Hematopoietic multipotent progenitor cell treated with erythropoietin and hydrocortisone succinate and interleukin-3 and kit ligand, for 4 days (in vitro differentiated cells): ENCODE measurements at regions not wholly inside any gene's neighbourhood (a gene's known extent, or its start where the extent isn't known, plus 50 kb on each side); places are given as distances from the start of the nearest gene placed in this dataset.

Source experiments
- DNase-seq: peaks from one replicate; pipeline ENCODE4 v3.0.0-alpha.2; 2015

DNA sequence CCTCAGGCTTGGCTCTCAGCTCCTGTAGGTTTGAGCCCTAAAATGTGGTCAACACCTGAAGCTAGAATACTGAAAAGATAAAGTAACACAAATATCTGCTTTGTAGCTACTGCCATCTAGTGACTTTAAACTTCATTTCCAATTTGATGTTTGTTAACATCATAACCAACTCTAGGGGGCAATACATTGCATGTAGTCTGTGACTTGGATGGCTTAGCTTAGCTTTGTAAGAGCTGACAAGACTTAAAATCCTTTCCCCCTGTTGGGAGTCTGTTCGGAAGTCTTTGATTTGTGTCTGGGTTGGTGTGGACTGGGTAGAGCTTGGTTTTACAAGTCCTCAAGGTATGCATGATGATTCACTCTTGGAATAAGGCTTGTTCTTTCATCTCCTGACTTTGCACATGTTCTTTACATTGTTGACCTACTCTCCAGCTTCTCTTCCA, 51.7 kb downstream of the SCN11A start:
- DNase-seq = peak; percentile 88

DNA sequence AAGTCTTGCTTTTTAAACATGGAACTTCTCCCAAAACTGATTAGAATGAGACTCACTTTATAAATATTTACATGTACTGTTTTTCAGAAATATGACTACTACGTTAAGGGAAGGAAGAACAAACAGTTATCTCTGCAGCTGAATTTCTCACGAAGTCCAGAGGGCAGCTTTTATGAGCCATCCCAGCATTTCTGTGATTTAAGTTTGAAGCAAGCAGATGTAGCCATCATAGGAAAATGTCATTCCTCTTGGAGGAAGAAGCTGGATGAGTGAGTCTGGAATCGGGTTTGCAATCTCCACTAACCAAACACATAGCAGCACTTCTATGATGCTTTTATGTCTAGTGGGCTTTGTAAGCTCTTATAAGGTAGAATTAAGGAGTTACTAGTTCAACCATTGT, 53.7 kb downstream of the SCN11A start:
- DNase-seq = no peak

DNA sequence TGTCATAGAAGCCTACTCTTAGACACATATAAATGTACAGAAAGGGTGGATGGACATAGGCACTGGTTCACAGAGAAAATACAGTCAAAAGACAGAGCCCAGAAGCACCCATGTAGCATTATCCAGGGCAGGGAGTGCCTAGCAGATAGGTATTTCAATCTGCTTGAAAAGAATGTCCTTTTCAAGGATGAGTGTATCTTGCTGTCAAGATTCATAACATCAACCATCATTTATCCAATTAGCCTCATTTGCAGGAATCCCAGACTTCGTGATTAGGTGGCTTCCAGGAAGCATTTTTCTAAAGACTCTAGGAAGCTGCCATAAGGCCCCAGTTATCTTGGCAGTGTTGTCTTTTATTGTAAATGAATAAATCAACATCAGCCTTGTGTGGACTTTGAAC, 55.6 kb downstream of the SCN11A start:
- DNase-seq = no peak

DNA sequence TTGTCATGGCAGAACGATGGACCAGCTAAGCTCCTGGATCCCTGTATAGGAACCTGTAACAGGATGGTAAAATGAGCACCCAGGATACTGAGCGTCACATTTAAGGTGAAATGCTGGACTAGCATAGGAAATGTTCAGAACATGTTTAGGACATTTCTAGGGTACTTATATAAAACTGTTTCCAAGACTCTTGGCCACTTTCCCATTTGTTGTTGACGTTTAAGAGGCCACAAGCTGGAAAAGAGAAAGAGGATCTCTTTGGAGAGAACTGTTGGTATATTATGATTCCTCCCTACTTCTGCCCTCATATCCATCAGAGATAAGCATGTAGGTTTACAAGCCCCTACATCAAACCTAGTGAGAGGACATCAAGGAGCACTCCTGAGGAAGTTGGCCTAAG, 57.5 kb downstream of the SCN11A start:
- no peak for DNase-seq

DNA sequence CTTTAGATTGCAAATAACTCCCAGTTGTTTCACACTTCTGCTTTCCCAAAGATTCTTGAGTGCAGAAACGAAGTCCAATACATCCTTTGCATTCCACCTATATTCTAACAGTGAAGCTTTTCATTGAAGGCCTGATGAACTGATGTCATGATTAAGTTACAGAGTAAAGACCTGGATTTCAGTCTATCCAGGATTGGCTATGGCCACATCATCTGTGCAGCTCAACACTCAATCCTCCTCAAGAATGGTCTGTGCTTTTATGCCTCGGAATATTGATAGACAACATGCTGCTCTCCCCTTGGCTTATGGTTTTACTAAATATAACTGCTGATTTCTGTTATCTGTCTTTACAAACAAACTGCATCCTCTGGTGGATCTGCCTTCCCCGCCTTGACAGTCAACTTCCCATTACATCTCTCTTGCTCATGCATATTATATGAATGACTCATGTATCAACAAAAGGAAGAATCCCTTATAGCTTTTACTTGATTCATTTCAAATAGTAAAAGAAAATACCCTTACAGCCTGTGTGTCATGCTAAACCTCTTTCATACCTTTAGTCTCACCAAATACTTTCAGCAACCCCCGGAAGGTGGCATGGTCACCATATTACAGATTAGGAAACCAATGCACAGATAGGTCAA, 59.5 kb downstream of the SCN11A start:
- DNase-seq = no peak

DNA sequence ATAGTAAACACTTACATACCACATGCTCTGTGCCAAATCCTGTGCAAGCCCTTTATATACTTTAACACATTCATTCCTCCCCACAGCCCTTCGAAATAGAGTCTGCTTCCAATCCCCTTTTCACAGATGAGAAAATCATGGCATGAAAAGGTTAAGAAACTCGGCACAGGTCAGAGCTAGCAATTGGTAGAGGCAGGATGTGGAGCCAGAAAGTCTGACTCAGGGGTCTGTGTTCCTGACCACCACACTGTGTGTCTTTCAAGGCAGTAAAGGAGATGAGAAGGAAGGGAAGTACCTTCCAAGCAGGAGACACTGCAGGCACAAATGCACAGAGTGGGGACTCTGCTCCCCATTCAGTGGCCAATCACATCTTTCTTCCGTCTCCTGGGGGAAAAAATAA, 61.1 kb downstream of the SCN11A start:
- no peak for DNase-seq

DNA sequence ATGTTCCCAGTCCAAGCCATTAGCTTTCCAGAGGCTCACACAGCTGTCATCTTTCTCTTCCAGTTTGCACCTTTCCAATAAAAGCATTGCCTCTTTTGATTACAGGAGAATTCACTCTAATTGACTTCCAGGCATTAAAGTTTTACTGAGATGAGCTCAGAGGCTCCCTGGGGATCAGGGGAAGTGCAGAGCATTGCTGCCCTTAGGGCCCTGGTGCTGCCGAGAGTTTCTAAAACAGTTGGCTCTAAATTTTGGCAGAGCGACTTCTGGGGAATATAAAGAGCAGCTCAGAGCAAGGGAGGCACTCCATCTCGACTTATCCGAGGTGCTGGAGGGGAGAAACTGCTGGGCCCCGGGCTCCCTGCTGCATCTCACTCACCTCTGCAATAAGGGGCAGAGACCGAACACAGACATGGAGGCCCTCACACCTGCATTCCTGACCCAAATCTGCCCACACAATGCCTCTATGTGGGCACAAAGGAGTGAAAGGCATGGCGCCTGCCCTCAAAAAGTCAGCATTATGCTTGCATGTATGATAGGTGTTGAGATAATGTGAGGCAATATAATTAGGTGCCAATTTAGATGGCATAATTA, 61.7 kb downstream of the SCN11A start:
- DNase-seq = no peak

DNA sequence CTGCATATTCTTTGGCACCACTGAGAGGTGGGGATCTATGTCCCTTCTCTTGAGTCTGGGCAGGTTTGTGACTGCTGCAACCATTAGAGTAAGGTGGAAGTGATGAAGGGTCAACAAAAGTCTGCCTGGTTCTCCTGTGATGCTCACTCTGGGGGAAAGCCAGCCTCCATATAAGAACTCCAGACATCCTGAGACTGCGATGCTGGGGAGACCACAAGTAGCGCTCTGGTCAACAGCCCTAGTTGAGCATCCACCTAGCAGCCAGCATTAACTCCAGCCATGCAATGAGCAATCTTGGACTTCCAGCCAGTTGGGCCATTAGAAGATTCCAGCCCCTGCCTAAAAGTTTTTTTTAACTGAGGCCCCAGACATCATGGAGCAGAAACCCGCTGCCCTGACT, 62.8 kb downstream of the SCN11A start:
- DNase-seq = no peak

DNA sequence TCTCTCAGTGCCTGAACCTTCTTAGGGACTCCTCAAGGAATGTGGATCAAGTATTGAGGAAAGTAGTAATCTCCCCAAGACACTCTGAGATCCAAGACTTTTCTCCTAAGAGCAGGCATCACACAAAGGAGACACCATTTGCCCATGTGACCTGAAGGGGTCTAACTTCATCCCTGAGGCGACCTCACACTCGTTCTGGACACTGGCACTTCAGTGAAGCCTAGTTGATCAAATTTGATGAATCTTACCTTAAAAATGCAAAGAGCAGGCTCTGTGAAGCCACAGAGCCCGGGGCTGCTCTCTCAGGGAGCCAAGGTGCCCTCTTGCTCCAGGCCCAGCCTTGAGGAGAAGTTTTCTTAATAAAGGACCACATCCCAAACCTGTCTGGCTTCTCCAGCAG, 64.3 kb downstream of the SCN11A start:
- DNase-seq = no peak

DNA sequence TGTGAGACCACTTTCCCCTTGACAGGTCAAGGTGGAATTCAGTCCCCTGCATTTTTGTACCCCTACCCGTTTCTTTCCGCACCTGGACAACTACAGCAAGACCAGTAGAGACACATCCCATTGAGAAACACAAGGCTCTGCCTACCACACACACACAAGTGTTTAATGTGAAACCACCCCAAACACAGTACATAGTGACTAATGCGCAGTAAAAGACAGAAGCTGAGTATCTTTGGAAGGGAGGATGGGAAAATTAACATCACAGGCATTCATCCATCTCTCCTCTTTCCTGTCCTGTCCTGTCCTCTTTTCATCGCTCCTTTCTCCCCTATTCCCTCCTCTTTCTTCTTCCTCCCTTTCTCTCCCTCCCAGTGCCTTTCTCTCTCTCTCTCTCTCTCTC, 64.8 kb downstream of the SCN11A start:
- no peak for DNase-seq

DNA sequence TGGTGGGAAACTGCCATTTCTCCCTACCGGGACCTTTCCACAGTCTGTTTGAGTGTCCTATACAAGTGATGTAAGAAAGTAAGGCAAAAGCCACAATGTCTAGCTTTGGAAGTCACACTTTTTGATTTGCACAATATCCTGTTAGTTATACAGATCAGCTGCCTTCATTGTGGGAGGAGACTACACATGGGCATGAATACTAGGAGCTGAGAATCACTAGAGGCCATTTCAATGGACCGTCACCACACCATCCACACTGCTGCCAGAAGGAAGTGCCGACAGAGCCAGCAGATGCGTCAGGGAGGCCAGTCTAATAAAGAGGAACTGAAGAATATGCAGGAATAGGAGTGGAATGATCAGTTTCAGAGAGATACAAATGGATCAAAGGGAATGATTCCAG, 65.8 kb downstream of the SCN11A start:
- peak; percentile 13 for DNase-seq

DNA sequence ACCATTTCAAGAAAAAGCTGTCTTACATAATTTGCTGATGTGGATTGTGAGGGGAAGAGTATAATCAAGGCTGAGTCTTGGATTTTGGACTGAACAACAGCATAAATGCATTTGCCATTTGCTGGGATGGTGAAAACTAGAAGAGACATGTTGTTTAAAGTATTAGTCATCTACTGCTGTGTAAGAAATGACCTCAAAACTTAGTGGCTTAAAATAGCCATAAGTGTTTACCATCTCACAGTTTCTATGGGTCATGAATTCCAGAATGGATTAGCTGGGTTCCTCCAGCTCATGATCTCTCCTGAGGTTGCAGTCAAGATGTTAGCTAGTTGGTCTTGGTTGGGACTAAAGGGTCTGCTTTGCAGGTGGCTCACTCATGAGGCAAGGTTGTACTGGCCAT, 66.2 kb downstream of the SCN11A start:
- no peak for DNase-seq

DNA sequence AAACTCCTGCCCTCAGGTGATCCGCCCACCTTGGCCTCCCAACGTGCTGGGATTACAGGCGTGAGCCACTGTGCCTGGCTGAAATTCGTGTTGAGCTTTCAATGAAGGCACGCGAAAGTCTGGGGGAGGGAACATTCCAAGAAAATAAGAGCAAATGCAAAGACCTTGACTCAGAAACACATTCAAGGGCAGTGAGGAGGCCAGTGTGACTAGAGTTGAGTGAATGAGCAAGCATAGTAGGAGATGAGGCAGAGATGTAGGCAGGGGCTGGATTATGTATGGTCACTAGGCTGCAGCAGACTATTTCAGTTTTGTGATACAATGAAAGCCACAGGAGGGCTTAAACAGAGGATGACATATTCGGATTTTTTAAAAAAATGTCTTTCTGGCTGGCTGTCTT, 67.0 kb downstream of the SCN11A start:
- DNase-seq = no peak

DNA sequence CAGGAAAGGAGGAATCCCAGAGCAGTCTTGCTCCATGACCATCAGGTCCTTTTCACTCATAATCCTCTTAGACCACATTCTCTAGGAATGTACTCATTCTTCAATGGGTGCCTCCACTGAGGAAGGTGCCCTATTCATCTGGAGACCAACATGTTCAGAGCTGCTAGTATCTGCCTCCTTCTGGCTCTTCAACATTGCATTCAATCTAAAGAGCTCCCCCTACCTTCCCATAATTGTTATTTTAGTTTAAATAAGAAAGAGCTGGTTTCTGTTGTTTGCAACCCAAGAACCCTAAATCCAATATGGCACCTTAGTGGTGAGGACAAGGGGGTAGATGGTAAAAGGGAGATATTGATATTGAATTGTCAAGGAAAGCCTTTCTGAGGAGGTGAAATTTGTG, 67.6 kb downstream of the SCN11A start:
- DNase-seq = peak; percentile 16

DNA sequence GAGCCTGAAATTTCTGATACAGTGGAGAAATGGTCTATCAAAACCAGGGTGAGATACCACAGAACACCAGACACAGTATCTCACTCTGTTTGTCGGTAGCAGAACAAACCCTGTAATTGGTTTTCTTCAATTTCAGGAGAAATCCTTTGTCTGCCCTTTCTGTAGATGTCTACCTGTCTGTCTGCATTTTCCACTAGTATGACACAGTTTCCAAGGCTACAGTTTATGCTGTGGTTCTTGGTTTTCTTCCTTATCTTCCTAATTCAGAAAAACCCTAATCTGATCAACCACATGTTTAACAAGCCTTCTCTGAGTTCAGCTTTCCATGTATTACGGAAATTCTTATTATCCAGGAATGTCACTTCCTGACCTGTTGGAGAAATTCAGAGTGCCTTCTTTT, 70.8 kb downstream of the SCN11A start:
- DNase-seq = peak; percentile 64

DNA sequence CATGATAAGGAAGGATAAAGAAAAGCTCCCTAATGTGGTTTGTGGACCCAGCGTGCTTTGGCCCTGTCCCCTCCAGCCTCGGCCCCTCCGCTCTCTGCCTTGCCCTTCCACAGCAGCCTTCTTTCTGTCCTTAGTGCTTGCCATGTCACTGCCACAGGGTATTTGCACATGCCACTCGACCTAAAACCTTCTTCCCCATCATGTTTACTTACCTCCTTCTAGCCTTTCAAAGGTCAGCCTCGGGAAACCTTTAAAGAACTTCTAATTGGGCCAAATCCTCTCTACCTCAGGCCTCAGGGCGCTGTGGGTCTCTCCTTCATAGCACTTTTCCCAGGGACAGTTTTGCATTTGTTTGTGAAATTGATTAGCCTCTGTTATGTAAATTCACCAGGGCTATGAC, 73.0 kb downstream of the SCN11A start:
- DNase-seq = no peak

DNA sequence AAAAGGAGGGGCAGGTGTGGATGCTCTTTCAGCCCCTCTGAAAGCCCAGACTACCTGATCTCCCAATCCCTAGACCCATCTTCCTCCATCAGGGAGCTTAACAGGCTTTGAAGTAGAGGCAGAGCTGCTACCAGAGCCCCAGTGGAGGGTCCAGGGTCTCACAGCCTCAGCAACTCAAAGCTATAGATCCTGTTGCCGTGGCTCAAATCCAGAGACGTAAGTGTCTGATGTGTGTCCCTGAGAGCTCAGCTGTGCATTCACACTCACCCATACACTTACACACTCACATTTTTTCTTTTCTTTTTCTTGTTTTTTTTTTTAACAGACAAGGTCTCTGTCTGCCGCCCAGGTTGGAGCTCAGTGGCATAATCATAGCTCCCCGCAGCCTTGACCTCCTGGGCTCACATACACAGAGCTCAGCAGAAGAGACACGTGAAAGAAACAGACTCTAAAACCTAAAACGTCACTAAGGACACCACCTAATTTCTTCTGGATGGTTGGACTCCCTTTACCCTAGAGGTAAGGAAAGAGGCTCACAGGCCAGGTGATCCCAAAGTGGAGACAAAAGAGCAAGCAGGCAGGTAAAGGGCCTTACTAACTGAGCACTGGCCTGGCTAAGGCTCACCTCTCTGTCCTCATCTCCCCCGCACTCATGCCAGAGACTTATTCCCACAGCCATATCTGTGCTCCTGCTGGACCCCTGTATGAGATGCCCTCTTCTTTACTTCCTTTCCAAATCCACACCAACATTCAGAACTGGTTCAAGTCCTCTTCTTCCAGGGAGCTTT, 80.7 kb downstream of the SCN11A start:
- DNase-seq = no peak

DNA sequence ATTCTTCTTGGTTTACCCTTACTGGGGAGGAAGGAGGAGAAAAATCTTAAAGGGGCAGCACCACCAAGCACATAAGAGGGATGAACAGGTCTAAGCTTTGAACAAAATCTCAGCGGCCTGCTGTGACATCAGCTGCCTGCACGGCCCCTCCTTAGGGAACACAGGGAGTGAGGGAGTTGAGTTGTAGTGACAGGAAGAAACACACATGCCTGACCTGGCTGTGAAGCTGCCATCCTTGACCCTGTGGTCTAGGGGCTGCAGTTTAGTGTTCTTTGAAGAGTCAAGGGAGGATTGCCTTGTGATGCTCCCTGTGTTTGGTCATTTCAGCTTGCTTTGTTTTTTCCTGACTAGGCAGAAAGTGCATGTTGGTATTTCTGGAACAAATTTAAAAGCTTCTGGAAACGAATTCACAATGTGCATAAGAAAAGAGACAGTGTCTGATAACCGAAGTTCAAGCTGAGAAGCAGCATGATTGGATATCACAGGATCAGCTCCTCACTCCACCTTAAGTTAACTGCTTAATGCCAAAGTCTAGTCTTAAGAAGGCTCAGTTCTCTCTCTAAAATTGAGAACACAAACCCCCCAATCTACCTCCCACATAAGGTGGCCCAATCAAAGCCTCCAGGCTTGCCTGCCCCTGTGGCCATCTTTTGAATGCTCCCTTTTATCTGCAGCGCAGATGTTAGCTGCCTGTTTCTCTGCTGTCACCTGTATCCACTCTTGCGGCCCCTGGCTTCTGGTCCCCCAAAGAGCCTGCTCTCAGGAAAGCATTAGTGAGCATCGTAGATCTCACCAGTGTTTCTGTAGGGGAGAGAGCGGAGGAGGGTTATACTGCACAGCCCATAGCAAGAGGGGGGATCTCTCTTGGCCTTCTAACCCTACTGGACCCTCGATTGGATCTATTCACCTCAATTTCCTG, 82.2 kb downstream of the SCN11A start:
- no peak for DNase-seq

DNA sequence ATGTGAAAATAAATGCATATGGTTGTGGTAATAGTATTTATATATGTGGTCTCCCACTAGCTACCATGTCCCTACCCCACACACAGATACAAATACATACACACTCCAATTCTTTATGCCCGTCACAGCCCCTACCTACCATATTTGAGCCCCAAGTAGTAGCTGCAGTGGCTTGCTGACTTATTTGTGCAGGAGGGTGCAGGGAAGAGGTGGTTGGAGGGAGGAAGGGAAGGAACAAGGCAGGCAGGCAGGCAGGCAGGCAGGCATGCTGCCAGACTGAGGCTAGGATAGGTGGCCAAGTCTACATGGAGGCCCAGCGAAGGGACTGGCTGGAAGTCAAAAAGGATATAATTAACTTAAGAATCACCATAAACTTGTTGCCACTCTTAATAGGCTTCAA, 82.9 kb downstream of the SCN11A start:
- DNase-seq = no peak

DNA sequence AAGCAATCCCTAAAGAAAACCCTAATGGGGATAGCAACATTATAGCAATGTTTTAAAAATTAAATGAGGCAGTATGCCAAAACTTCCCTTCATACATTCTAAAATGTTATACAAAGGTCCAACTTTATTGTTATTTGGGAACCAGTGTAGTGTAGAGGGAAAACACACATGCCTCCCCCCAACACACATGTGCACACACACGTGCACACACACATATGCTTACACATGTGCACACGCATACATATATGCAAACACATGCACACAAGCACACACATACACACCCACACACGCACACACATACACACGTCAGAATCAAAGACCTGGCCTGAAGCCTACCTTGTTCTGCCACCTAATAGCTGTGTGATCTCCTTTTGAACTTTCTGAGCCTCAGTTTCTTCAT, 83.3 kb downstream of the SCN11A start:
- DNase-seq = no peak

DNA sequence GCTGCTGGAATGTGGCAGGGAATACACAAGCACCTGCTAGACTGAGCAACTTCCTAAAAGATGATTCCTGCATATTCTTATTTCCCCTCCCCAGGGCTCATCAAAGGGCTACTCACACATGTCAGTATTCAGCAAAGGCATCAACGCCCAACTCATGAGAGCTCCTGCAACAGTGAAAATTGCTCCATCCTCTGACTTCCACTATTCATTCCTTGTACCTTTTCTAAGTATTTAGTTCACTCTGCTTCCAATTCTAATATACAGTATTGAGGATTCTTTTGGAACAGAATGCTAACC, 84.1 kb downstream of the SCN11A start:
- DNase-seq = no peak

DNA sequence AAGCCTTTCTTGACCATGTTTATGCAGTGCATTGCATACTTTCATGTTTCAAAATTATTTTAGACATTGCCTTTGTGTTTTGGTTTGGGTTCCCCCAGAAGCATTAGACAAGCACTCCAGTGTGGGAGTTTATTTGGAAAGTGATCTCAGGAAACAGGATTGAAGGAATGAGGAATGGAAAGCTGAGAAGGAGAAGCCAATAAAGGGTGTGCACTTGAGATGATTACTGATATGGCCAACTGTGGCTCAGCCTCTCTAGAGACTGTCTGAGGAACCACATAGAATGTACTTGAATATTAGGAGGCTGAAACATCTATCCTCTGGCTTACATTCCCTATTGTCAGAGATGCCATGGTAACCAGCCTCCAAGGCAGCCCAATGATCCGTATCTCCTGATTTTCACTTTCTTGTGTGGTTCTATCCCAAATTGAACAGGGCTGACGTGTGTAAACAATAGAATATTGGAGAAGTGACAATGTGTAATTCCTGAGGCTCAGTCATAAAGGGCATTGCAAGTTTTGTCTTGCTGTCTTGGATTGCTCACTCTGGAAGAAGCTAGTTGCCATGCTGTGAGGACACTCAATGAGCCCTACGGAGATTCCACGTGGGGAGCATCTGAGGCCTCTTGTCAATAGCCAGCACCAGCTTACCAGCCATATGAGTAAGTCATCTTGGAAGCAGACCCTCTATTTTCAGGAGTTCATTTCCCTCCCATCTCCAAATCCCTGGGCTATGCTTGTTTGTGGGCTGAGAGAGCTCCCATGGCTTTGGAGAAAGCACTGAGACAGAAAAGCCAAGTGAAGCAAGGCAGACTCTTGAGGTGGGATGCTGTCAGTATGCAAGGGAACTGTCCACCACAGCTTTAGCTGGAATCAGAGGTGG, 84.7 kb downstream of the SCN11A start:
- DNase-seq = no peak

DNA sequence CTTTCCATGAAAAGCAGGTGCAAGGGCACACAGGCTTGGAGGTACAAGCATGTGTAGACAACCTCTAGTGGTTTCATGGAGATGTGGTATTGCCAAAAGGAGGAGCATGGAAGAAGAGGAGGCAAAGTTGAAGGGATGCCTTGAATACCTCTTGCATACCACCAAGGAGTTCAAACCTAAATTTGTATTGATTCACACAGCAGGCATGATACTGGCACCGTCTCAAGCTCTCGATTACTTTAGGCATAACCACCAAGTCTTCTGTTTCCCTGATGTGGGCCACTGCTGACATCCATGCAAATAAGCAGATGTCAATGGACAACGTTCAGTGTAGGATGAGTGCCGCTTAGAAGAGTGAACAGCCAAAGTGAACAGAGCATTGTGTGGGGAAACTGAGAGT, 87.1 kb downstream of the SCN11A start:
- no peak for DNase-seq
